ENCODE measurements at regions not wholly inside any gene's neighbourhood (a gene's known extent, or its start where the extent isn't known, plus 50 kb on each side); places are given as distances from the start of the nearest gene placed in this dataset.

DNA sequence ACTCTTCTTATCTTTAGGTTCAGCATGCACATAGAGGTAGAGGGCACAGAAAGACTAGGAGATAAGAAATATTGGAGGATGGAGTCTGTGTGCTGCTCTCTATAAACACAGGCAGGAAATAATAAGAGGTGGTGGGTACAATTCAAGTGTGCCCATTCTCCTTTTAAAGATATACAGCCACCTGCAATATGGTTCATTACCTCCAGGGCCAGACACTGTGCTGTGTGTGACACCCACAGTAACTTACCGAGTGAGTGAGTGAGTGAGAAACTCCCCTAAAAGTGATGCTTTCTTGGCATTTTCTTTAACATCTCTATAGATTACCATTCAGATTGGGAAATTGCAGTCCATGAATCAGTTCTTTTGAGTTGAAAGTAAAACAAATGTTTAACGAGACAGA is 311.8 kb upstream of the KCNN2 start:
- TF ChIP-seq CTCF (conservative IDR thresholded peaks at IDR 0.05; ENCODE audit: low read depth, low read length) = no peak
- TF ChIP-seq CHD1 (IDR thresholded peaks at IDR 0.05; ENCODE audit: low read depth, low read length) = no peak
- TF ChIP-seq RFX5 (IDR thresholded peaks at IDR 0.05; ENCODE audit: low read depth, low read length) = no peak
- TF ChIP-seq, protein P1, sequence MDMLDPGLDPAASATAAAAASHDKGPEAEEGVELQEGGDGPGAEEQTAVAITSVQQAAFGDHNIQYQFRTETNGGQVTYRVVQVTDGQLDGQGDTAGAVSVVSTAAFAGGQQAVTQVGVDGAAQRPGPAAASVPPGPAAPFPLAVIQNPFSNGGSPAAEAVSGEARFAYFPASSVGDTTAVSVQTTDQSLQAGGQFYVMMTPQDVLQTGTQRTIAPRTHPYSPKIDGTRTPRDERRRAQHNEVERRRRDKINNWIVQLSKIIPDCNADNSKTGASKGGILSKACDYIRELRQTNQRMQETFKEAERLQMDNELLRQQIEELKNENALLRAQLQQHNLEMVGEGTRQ (IDR thresholded peaks at IDR 0.05; ENCODE audit: low read depth, low read length) = no peak
- TF ChIP-seq POLR2A (IDR thresholded peaks at IDR 0.05; ENCODE audit: low read depth, low read length) = no peak
- TF ChIP-seq, protein P2, sequence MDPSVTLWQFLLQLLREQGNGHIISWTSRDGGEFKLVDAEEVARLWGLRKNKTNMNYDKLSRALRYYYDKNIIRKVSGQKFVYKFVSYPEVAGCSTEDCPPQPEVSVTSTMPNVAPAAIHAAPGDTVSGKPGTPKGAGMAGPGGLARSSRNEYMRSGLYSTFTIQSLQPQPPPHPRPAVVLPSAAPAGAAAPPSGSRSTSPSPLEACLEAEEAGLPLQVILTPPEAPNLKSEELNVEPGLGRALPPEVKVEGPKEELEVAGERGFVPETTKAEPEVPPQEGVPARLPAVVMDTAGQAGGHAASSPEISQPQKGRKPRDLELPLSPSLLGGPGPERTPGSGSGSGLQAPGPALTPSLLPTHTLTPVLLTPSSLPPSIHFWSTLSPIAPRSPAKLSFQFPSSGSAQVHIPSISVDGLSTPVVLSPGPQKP (IDR thresholded peaks at IDR 0.05; ENCODE audit: borderline replicate concordance, low read depth, low read length) = no peak
- no peak for TF ChIP-seq MAZ (IDR thresholded peaks at IDR 0.05; ENCODE audit: borderline replicate concordance, low read depth, low read length)
